Spleen (tissue), 11 donors: ENCODE measurements at regions not wholly inside any gene's neighbourhood (a gene's known extent, or its start where the extent isn't known, plus 50 kb on each side); places are given as distances from the start of the nearest gene placed in this dataset.

ENCODE experiments used
- DNase-seq: peaks from one replicate; pipeline ENCODE4 v3.0.0-alpha.2; 2020
- H3K27ac ChIP-seq, 8 donors: fragments of 200-600 bp; sonication (generic) in 7 of 8; 1 replicate in 4 of 8; 2 replicates in 4 of 8; pipeline versions ENCODE4 v1.5.0 to v1.8.0; 2016 to 2021; ENCODE audit warnings: inconsistent platforms in 4 of 8, mild to moderate bottlenecking in 4 of 8, moderate library complexity in 1 of 8
- H3K27me3 ChIP-seq, 7 donors: fragments of 200-600 bp; sonication (generic) in 6 of 7; replicated peaks in 1 of 7; 1 replicate in 4 of 7; 2 replicates in 3 of 7; pipeline versions ENCODE4 v1.5.0 to v1.8.0; 2016 to 2021; ENCODE audit warnings: inconsistent platforms in 3 of 7, mild to moderate bottlenecking in 1 of 7
- H3K36me3 ChIP-seq, 6 donors: fragments of 200-600 bp; sonication (generic) in 5 of 6; 1 replicate in 4 of 6; 2 replicates in 2 of 6; pipeline versions ENCODE4 v1.5.0 to v1.8.0; 2016 to 2021; ENCODE audit warnings: inconsistent platforms in 2 of 6
- H3K4me1 ChIP-seq, 6 donors: fragments of 200-600 bp; sonication (generic) in 5 of 6; 1 replicate in 3 of 6; 2 replicates in 3 of 6; pipeline versions ENCODE4 v1.5.0 to v1.8.0; 2016 to 2021; ENCODE audit warnings: inconsistent platforms in 3 of 6
- H3K4me3 ChIP-seq, 8 donors: fragments of 200-600 bp; sonication (generic) in 7 of 8; 1 replicate in 4 of 8; 2 replicates in 4 of 8; pipeline versions ENCODE4 v1.5.0 to v1.8.0; 2016 to 2021; ENCODE audit warnings: inconsistent platforms in 4 of 8, mild to moderate bottlenecking in 4 of 8, moderate library complexity in 2 of 8
- H3K9me3 ChIP-seq, 8 donors: fragments of 200-600 bp; sonication (generic) in 7 of 8; 1 replicate in 4 of 8; 2 replicates in 4 of 8; pipeline versions ENCODE4 v1.5.0 to v1.8.0; 2016 to 2021; ENCODE audit warnings: inconsistent platforms in 4 of 8
- POLR2A ChIP-seq, 3 donors: fragments of 450-650 bp; IDR thresholded peaks; one replicate each; pipeline ENCODE4 v1.5.1; 2017; ENCODE audit warnings: antibody characterized with exemption in 3 of 3, mild to moderate bottlenecking in 1 of 3
- POLR2AphosphoS5 ChIP-seq, 3 donors: sonication (generic); formaldehyde crosslinking; IDR thresholded peaks; one replicate each; pipeline ENCODE4 v1.5.1; 2017; ENCODE audit warnings: antibody characterized with exemption in 3 of 3
- WGBS, 5 donors: extraction: QIAGEN DNeasy Blood & Tissue Kit in 3 of 5; methylation state at CpG; one replicate each; pipeline versions ENCODE4 v1.1.5 to v1.1.7; 2013 to 2018; 5-methylcytosine and 5-hydroxymethylcytosine counted together
- intact Hi-C: fragments of 100-400 bp; cut with DNase I; formaldehyde crosslinking; loops from one replicate; pipeline ENCODE4 v1.15.0; 2023; ENCODE audit warnings: low total_unique reads
- TF ChIP-seq, protein P1 (sequence below), 11 experiments: fragments of 200-600 bp in 7 of 11; fragments of 450-650 bp in 4 of 11; sonication (generic) in 4 of 11; IDR thresholded peaks in 8 of 11; conservative IDR thresholded peaks in 3 of 11; 1 replicate in 7 of 11; 2 replicates in 4 of 11; pipeline versions ENCODE4 v1.4.0 to v1.8.0; 2016 to 2021; ENCODE audit warnings: antibody characterized with exemption in 11 of 11, inconsistent platforms in 4 of 11, mild to moderate bottlenecking in 1 of 11
- donor health status: healthy with polysubstance abuse.
- donor health status: DM: no; HTN: no; CAD: no; lungs with moderate emphysema.
- donor health status: DM: no; HTN: no; CAD: no.
- donor health status: Bipolar disorder and iron deficiency.
- donor health status: healthy.
- donor health status: DM: no; HTN: no; CAD: no.
- donor health status: DM: yes; HTN: yes; CAD: no.

DNA sequence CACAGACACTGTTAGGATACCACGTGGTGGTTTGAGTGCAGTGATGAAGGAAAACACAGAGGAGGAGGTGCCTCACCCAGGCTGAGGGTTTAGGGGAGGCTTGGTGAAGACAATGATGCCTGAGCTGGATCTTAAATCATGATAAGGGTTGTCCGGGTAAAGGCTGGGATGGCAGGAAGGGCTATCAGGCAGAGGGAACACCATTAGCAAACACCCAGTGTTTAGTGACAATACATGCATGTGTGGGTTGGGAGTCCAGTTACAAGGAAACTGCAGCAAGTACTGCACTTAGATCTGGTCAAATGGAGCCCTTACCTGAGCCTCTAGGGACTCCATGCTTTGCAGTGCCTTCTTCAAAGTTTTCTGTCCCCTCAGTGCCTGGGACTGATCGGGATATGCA is 79.8 kb upstream of the MBOAT2 start:
- H3K36me3 ChIP-seq = no peaks in the 10 kb centered on the region
- H3K4me1 ChIP-seq = no peaks in the 10 kb centered on the region
- H3K27me3 ChIP-seq = no peaks in the 10 kb centered on the region
- no peak overlapping the region for H3K4me3 ChIP-seq
- WGBS, 5 donors = 71 to 93% (median 83%) methylated on average over 3 of the region's 3 CpGs
- no peak overlapping the region for H3K27ac ChIP-seq
- DNase-seq = no peak
- TF ChIP-seq POLR2AphosphoS5 (IDR thresholded peaks at IDR 0.05) (no peak), POLR2A (IDR thresholded peaks at IDR 0.05) (no peak)
- TF ChIP-seq, protein P1, sequence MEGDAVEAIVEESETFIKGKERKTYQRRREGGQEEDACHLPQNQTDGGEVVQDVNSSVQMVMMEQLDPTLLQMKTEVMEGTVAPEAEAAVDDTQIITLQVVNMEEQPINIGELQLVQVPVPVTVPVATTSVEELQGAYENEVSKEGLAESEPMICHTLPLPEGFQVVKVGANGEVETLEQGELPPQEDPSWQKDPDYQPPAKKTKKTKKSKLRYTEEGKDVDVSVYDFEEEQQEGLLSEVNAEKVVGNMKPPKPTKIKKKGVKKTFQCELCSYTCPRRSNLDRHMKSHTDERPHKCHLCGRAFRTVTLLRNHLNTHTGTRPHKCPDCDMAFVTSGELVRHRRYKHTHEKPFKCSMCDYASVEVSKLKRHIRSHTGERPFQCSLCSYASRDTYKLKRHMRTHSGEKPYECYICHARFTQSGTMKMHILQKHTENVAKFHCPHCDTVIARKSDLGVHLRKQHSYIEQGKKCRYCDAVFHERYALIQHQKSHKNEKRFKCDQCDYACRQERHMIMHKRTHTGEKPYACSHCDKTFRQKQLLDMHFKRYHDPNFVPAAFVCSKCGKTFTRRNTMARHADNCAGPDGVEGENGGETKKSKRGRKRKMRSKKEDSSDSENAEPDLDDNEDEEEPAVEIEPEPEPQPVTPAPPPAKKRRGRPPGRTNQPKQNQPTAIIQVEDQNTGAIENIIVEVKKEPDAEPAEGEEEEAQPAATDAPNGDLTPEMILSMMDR (IDR thresholded peaks at IDR 0.05 in 8 of 11, conservative IDR thresholded peaks at IDR 0.05 in 3 of 11) = no peak
- H3K9me3 ChIP-seq = peaks cover 0 to 12% (median 5%) of the 10 kb centered on the region in 8 donors
- intact Hi-C loops = no loop called here

DNA sequence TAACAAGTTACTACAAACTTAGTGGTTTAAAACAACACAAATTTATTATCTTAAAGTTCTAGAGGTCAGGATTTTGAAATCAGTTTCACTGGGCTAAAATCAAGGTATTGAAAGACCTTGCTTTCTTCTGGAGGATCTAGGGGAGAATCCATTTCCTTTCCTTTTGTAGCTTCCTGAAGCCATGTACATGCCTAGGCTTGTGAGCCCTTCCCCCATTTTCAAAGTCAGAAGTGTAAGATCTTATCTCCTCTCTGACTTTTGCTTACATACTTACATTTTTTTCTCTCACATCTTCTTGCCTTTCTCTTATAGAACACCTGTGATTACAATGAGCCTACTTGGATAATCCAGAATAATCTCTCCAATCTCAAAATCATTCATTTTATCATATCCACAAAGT is 78.7 kb upstream of the MBOAT2 start:
- DNase-seq = no peak
- TF ChIP-seq, protein P1 (IDR thresholded peaks at IDR 0.05 in 8 of 11, conservative IDR thresholded peaks at IDR 0.05 in 3 of 11) = no peak
- no peak for TF ChIP-seq POLR2A (IDR thresholded peaks at IDR 0.05)
- no peak for TF ChIP-seq POLR2AphosphoS5 (IDR thresholded peaks at IDR 0.05)
- no peaks in the 10 kb centered on the region for H3K27me3 ChIP-seq
- H3K9me3 ChIP-seq = peaks cover 0 to 12% (median 5%) of the 10 kb centered on the region in 8 donors
- no peaks in the 10 kb centered on the region for H3K4me1 ChIP-seq
- intact Hi-C loops = no loop called here
- H3K36me3 ChIP-seq = no peaks in the 10 kb centered on the region
- no peak overlapping the region for H3K27ac ChIP-seq
- no peak overlapping the region for H3K4me3 ChIP-seq

DNA sequence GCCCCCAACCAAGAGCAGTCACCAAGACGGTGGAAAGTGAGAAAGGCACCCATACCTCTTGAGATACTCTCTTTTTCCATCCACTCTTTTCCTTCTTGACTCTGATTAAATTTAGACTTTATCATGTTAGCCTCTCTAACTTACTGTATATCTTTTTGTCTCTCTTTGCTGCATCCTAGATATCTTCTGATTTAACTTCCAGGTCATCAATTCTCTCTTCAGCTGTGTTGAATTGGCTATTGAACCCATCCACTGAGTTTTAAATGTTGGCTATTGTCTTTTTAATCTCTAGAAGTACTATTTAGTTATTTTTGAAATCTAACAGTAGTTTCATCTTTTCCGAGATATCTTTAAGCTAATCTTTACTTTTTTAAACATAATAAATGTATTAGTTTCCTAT is 78.3 kb upstream of the MBOAT2 start:
- Histone ChIP-seq H3K27me3 (no peaks in the 10 kb centered on the region), H3K4me3 (no peak overlapping the region), H3K9me3 (peaks cover 0 to 12% (median 5%) of the 10 kb centered on the region in 8 donors), H3K36me3 (no peaks in the 10 kb centered on the region), H3K4me1 (no peaks in the 10 kb centered on the region), H3K27ac (no peak overlapping the region)
- WGBS, 5 donors = 87 to 96% (median 90%) methylated on average over 2 of the region's 2 CpGs
- DNase-seq = no peak
- no peak for TF ChIP-seq POLR2AphosphoS5 (IDR thresholded peaks at IDR 0.05)
- TF ChIP-seq, protein P1 (IDR thresholded peaks at IDR 0.05 in 8 of 11, conservative IDR thresholded peaks at IDR 0.05 in 3 of 11) = no peak
- TF ChIP-seq POLR2A (IDR thresholded peaks at IDR 0.05) = no peak
- intact Hi-C loops = no loop called here

DNA sequence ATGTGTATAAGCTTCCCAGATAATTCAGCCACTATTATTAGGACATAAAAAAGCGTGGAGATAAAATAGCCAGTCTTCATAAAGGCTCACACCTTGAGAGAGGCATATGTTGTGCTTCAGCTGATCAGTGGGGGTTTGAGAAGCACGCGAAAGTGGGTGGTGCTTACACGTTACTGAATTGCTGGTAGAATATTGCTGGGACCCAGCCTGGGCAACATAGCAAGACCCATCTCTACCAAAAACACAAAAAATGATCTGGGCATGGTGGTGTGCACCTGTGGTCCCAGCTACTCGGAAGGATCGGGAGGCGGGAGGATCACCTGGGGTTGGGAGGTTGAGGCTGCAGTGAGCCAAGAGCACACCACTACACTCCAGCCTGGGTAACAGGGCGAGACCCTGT is 74.9 kb upstream of the MBOAT2 start:
- TF ChIP-seq, protein P1 (IDR thresholded peaks at IDR 0.05 in 8 of 11, conservative IDR thresholded peaks at IDR 0.05 in 3 of 11) = no peak
- TF ChIP-seq POLR2A (IDR thresholded peaks at IDR 0.05) (no peak), POLR2AphosphoS5 (IDR thresholded peaks at IDR 0.05) (no peak)

More for the DNA sequence above, 74.9 kb upstream of the MBOAT2 start:
- peaks cover 0 to 12% (median 5%) of the 10 kb centered on the region in 8 donors for H3K9me3 ChIP-seq
- no peak overlapping the region for H3K4me3 ChIP-seq
- H3K27me3 ChIP-seq = no peaks in the 10 kb centered on the region
- WGBS, 5 donors = 91 to 94% (median 92%) methylated on average over 8 of the region's 8 CpGs
- no peaks in the 10 kb centered on the region for H3K36me3 ChIP-seq
- intact Hi-C loops = no loop called here
- no peak for DNase-seq
- H3K4me1 ChIP-seq = no peaks in the 10 kb centered on the region
- H3K27ac ChIP-seq = no peak overlapping the region
